ENCODE measurements at regions not wholly inside any gene's neighbourhood (a gene's known extent, or its start where the extent isn't known, plus 50 kb on each side); places are given as distances from the start of the nearest gene placed in this dataset.

DNA sequence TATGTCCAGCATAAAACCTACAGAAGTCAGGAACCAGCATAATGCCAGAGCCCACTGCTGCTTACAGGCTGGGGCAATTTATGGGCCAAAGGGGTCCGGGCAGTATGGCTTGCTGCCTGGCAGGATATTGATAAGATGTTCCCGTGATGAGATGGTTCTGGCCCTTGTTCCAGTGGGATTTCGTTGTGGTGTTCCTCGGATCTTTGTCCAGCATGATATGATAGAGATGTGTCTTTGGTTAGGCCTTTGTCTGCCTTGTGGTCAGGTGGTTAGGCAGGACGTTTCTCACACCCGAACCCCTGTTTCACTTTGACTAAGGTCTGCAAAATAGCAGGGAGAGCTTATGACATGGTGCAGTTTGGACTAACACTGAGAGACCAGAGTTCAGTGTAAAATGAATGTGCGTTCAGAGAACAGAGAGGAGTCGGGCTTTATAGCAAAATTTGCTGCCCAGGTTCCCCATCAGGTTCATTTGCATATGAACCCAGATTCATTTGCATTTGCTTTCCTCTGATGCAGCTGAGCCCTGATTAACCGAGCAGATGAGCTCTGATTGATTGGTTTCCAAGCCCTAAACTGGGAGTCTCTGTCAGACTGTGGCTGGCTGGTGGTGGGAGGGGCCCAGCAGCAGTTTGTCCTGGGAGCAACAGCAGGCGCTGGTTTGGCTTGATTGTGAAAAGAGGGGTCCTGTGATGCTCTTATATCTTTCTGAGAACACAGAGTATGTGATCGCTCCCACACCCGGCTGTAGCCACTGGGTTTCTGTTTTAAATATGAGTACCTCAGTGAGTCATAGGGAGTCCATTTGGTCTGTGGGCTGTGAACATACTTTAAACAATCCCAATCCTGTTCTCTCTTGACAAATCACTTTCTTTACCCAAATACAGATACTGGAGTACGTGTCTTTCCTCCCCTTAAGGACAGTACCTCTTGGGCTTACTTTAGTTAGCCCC, 156.3 kb upstream of the PZP start:
- no peak for DNase-seq

DNA sequence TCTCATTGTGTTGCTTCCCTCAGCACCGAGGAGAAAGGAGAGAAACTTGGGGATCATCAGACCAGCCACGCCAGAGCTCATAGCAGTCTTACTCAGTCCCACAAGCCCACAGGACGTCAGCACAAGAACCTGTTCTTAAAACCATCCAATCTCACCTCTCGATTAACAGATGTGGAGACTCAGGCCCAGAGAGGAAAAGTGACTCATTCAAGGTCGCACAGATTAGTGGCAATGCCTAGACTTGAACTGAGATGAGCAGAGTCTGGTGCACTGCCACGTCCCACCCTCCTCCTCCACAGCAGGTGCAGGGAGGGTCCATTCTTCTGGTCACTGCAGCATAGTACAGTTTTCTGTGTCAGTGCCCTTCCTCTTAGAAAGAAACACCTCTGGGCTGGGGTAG, 154.9 kb upstream of the PZP start:
- DNase-seq: no peak

DNA sequence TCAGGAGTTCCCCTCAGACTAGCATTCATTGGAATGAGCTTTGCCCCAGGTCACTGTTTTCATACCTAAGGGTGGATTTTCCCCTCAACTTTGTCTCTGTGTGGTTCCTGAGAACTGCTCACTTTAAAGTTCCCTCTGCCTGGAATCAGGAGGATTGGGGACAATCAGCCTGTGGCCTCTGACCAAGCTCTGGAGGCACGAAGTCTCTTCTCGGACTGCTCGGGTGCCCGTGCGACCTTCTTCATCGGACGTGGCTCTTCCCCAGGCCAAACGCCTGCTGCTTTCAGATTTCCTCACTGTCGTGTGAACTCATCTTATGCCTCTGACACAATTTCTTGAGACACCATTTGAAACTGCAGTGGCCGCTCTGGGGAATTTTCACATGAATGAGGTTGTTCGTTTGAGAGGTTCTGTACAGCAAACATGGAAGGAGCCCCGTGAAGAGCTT, 153.7 kb upstream of the PZP start:
- no peak for DNase-seq

DNA sequence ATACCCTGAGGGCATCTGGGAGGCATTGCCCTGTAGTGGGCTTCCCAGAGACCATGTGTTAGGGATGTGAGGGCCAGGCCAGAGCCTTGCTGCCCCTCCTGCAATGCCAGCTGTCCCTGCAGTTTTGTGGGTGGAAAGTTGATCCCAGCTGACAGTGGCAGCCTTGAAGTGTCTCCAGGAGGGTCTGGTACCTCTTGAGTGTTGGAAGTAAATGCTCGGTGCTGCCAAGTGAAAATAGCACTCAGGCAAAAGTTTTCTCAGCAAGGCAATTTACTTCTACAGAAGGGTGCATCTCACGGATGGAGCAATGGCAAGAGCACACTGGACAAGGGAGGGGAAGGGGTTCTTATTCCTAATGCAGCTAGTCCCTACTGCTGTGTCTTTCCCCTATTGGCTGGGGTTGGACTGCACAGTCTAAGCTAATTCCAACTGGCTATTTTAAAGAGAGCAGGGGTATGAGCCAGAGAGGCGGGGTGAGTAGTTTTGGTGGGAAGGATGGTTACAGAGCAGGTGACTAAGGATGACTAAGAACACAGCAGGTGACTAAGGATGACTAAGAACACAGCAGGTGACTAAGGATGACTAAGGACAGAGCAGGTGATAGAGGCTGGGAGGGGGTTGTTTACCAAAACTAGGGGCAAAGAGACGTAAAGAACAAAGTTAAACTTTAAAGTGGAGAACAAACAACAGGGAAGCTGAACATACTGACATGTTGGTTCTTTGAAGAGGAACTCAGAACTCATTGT, 146.0 kb upstream of the PZP start:
- peak; percentile 90 for DNase-seq

DNA sequence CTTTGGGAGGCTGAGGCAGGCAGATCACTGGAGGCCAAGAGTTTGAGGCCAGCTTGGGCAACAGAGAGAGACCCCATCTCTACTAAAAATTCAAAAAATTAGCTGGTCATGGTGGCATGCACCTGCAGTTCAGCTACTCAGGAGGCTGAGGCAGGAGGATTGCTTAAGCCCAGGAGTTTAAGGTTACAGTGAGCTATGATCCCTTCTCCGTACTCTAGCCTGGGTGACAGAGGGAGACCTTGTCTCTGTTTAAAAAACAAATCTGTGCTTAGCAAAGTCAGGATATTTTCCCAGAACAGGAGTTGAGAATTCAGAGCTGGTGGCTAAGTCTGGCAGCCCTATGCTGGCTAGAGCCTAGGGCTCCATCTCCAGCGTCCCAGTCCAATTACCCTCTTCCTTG, 142.9 kb upstream of the PZP start:
- DNase-seq: no peak

DNA sequence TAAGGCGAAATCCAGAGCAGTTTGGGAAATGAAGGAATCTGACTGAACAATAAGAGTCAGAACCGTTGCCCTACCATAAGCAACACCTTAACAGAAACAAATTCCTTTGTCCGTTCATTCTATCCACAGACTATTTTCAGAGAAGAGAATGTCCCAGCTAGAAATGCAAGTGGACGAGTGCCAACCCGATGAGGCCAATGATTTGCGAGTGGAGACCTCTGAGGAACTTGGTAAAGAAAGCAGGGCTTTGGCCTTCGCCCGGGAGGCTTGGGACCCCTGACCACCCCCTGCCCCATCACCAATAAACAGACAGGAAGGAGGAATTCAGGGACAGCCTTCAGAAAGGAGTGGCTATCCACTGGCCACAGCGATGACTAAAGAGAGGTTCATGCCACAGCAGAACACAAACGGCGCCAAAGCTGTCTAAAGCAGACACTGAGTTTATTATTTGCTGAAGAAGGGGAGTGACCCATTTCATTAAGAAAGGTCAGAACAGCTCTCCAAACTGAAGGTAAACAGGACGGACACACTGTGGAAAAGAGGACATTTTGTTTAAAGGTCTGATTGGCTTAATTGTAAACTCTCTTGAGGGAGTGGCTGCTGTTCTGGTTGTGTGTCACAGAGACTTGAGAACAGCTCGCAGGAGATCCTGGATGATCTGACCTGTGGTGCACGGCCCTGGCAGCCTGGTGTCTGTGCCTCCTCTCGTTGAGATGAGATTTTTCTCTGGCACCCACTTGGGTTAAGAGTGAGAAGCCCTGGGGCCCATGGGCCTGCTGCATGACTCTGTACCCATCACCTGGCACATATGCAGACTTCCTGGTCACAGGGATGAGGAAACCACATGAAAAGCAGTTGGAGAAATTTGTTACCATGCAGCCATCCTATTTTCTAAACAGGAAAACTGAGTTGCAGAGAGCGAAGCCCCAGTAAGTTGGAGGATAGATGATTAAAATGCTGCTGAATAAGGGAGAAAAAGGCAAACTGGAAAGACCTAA, 142.0 kb upstream of the PZP start:
- peak; percentile 32 for DNase-seq

DNA sequence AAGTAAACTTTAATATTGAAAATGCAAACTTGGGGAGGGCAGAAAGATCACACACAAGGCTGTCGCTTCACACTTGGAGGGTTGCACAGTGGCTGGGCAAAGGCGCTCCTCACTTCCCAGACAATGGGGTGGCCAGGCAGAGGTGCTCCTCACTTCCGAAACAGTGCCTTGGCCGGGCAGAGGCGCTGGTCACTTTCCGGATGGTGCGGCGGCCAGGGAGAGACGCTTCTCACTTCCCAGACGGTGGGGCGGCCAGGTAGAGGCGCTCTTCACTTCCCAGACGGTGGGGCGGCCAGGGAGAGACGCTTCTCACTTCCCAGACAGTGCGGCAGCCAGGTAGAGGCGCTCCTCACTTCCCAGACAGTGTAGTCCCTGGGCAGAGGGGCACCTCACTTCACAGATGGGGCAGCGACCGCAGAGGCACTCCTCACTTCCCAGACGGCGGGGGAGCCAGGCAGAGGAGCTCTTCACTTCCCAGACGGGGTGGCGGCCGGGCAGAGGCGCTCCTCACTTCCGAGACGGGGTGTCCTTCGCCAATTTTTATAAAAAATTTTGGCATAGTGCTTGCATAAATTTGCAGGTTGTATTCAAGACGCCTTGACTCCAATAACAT, 140.8 kb upstream of the PZP start:
- DNase-seq: no peak

DNA sequence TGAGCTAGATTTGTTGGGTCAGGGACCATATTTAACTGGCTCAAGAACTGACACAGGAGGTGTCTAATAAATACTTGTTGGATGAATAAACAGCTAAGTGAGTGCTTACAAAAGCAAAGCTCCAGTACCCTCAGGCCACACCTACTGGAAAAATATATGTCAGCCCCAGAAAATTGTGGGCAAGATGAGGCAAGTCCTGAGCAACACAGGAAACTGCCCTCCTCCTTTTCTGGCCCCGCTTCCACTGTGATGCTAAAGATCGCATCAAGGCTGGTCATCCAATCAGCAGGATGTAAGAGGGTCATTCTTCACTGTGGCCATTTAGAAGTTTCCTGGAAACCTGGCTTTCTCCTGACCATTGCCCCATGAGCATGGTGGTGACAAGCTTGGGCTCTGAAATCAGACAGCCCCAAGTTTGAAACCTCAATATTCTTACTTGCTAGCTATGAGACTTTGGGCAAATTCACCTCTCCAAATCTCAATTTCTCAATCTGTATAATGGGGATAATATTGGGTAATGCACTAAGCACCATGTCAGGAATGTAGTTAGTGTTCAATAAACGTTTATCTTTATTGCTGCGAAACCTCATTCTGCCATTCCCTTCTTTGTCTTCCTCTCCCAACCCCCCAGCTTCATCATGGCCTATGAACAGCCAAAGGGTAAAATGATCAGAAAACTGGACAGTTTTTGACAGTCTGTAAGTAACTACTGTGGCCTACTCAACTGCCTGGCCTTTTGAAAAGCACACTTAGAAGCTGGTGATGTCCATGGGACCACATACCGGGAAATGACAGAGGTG, 139.3 kb upstream of the PZP start:
- DNase-seq: no peak

DNA sequence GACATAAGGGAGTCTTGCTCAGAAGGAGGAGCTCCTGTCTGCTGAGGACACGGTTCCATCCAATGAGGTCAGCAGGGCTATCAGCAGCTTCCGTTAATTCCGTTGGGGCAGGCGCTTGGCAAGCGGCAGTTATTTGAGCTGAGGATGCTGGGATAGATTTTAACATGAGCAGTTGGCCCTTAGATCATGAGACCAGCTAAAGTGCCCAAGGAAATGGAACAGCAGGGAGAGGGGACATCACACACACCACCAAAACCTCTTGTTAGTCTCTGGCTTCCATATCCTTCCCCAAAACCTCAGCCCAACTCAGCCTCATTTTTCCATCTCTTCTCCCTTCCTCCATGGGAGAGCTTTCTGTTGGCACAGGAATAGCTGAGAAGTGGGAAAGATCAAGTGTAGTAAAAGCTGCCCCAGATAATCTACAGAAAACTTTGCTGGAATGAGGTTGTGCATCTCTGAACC, 138.7 kb upstream of the PZP start:
- no peak for DNase-seq

DNA sequence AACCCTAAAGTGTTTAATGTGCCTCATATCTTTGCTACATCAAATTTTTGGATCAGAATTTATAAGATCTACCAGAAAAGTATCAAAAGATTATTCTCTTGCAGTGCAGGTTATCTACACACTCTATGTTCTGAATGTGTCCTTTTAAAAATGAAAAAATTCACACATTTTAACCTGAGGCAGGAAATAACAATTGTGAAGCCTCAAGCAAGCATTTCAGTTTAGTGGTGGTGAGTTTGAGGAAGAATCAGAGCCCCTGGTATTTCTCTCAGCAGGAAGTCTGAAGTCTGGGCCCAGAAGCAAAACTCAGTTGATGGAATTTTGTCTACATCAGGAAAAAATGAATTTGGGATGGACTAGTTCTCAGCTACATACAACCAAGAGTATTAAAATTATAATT, 137.0 kb upstream of the PZP start:
- DNase-seq: no peak

DNA sequence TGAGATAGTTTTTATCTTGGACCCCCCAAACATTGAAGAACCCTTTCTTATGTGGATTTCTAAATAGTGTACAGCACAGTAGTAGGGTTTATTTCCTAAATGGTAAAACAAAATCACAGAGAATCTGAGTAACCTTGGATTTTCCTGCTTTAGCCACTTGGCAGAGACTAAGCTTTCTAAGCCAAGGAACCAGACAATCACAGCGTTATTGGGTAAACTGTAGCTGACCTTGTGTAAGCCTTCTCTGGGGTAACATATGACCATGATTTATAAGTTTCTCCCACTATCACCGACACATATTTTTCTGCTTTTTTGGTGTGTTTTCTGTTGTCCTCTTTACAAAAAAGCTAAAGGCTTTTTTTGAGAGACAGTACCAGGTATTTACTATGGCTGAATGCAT, 136.3 kb upstream of the PZP start:
- DNase-seq: no peak

DNA sequence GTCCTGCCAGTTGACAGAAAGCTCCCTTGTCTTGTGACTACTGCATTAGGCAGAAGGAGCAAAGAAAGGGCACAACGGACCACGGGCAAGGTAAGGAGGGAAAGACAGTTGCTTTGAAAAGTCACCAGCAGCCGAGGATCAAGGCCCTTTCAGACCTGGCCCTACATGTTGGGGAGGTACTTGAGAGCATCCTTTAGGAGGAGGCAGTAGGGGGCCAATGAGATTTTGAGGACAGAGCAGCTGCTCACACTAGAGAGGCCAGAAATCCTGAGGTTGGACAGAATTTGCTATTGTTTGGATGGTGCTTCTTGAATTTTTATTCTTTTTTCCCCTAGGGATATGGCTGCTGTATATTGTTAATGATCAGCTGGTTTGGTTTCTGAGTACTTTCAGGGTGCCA, 135.5 kb upstream of the PZP start:
- DNase-seq: no peak

DNA sequence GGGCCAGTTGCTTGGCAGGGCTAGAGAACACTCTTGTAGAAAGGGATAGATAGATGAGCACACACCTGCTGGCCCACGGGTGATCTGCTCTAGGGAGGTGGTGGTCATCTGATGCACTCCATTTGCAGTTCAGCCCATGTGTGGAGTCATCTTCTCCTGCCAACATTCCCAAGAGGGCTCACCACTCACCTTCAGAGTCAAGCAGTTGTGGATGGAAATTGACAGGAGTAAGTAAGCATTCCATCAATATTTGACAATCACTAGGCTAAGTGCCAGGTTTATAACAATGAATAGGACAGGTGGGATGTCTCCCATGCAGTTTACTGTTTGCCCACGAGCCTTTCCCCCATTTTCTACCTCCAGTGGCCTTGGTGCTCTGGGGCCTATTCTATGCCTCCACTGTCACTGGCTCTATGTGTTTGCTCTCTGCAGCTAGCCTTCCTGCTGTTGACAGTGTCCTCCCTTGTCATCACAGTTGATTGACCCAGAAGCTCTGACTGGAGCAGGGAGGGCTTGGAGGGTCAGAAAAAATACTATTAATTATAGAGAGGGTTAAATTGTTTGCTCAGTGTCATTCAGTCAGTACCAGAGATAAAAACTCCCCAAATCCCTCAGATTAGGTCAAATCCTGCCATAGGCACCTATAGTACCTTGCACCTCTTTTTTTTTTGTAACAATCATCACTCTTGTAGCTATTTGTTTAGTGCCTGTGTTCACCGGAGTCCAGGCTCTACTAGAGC, 134.6 kb upstream of the PZP start:
- DNase-seq: peak; percentile 59

DNA sequence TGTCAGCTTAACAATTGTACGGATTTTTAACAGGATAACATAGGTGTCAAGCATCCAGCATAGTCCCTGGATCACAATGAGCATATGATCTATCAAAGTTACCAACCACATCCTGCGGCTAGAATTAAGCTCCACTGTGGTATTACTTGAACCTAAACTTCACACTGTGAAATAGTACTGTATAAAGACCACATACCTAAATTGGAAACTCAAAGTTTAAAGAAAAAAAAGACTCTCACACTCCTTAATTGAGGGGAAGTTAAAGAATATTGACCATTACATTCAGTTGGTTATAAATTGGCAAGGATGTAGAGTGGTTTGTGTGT, 133.0 kb upstream of the PZP start:
- DNase-seq: no peak

DNA sequence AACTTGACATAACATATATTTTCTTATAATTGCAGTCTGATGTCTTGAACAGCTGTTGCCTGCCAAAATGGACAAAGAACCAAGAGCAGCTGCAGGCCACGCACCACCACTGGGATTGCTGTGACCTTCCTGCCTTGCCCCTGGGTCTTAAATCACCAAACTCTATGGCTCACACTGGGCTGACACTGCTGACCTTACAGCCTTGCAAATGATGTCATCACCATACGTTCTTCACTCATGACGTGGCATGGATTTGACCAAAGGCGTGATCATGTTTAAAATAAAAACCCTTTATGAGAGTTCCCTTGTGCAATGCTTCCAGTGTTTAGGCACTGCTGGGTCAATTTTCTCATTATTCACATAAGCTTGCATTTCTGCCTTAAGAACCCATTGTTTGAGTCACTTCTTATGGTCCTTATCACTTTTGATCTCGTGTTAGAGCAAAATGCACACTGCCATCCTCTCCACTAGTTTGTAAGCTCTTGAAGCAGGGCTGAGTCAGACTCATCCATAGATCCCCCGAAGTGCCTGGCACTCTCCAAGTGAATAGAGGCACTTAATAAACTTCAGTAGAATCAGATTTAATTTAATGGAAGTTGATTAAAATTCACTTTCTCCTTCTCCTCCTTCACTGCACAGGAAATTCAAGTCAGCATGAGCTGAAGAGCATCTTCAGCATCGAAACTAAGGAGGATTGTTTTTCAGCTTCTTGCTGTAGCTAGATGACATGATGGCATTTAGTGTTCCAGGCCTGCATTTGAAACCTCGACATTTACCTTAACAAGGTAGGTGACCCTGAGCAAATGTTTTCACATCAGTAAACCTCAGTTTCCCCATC, 132.4 kb upstream of the PZP start:
- peak; percentile 57 for DNase-seq

DNA sequence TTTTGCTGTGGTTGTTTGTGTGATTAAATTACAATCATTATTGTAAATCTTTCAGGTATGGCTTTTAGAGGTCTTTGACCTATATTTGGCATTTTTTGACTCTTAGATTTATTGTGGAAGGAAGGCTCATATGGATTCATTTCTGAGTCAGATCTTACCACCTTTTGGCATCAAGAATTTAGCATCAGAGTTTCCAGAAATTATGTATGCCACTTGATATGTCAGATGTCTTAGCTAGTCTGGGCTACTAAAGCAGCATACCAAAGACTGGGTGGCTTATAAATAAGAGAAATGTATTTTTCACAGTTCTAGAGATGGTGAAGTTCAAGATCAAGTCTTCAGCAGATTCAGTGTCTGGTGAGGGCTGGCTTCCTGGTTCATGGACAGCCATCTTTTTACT, 129.5 kb upstream of the PZP start:
- DNase-seq: no peak

DNA sequence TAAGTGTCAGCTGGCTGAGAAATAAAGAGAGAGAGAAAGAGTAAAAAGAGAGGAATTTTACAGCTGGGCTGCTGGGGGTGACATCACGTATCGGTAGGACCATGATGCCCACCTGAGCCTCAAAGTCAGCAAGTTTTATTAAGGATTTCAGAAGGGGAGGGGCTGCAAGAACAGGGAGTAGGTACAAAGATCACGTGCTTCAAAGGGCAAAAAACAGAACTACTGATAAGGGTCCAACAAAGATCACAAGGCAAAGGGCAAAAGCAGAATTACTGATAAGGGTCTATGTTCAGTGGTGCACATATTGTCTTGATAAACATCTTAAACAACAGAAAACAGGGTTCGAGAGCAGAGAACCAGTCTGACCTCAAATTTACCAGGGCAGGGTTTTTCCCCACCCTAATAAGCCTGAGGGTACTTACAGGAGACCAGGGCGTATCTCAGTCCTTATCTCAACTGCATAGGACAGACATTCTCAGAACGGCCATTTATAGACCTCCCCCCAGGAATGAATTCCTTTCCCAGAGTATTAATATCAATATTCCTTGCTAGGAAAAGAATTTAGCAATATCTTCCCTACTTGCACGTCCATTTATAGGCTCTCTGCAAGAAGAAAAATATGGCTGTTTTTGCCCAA, 128.3 kb upstream of the PZP start:
- DNase-seq: peak; percentile 22

DNA sequence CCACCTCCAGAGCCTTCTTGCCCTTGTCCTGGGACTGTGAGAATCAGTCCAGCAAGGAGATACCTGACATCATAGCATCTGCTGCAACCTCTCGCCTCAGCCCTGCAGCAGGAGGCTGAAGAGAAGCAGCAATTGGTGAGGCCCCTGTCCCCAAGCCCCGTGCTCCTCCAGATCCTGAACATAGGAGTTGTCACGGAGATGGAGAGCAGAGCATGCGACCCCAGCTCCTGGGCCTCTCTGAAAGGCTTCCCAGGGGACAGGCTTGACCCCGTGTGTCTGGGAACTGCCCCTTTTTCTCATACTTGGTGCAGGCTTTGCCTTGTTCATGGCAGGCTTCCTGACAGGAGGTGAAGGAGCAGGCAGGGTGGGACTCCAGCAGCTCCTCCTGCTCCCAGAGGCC, 127.7 kb upstream of the PZP start:
- no peak for DNase-seq

DNA sequence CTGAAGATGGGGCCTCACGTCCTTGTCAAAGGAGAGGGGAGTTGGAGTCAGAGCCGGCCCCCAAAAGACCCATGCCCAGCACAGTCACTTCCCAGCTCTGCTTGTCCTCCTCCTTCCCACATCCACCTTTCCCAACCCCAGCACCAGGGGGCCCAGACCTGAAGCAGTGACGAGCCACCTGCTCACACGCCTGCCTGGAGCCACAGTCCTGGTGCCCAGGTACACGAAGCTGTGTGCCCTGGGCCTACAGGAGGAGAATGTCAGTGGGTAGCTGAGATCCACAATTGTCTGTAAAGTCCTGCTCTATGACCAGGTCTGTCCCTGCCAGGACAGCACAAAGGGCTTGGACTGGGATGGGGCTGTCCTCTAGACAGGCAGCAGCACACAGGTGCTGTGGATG, 126.8 kb upstream of the PZP start:
- DNase-seq: no peak
